IPS-20b (cell line): ENCODE measurements at regions not wholly inside any gene's neighbourhood (a gene's known extent, or its start where the extent isn't known, plus 50 kb on each side); places are given as distances from the start of the nearest gene placed in this dataset.

ENCODE experiments used
- H3K27ac ChIP-seq: one replicate; pipeline ENCODE4 v1.5.1; 2013; ENCODE audit warnings: low read length
- H3K27me3 ChIP-seq: 2 replicates; pipeline ENCODE4 v1.6.1; 2013; ENCODE audit warnings: mild to moderate bottlenecking, low read length, inconsistent platforms; ENCODE audit not compliant: insufficient read depth
- H3K36me3 ChIP-seq: 2 replicates; pipeline ENCODE4 v1.6.1; 2013; ENCODE audit warnings: low read depth, mild to moderate bottlenecking, inconsistent platforms, low read length, moderate library complexity; ENCODE audit not compliant: insufficient read depth
- H3K4me1 ChIP-seq: 2 replicates; pipeline ENCODE4 v1.6.1; 2013; ENCODE audit warnings: mild to moderate bottlenecking, control low read depth, inconsistent platforms, low read length, moderate library complexity; ENCODE audit not compliant: insufficient read depth
- H3K4me3 ChIP-seq: 2 replicates; pipeline ENCODE4 v1.5.1; 2013; ENCODE audit warnings: mild to moderate bottlenecking, low read length, inconsistent platforms
- H3K9ac ChIP-seq: 2 replicates; pipeline ENCODE4 v1.6.1; 2013; ENCODE audit warnings: low read depth, mild to moderate bottlenecking, inconsistent platforms, low read length, moderate library complexity
- H3K9me3 ChIP-seq: 2 replicates; pipeline ENCODE4 v1.6.1; 2013; ENCODE audit warnings: mild to moderate bottlenecking, low read depth, low read length, inconsistent platforms; ENCODE audit not compliant: insufficient read depth

DNA sequence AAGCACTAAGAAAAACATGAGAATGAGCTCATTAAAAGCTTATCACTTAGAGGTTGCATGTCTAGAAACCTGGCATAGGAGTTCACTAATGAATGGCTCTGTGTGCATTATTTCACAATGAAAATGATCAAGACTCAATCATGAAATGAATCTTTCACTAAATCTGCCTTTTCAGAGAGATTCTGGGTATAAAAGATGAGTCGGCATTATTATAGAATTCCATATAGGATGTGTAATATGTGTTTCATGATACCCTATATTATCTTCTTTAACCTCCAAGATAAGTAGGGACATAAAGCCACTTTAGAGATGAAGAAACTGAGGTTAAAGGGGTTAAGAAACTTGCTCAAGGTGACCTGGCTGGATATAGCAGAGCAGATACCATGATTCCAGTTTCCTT is 368.1 kb downstream of the DUSP10 start:
- H3K9me3 ChIP-seq, result no peaks in the 10 kb centered on the region
- H3K27ac ChIP-seq, result no peak overlapping the region

GRCh38 chr1:221376286-221376685 is 365.6 kb downstream of the DUSP10 start:
- Histone ChIP-seq H3K4me1 (no peaks in the 10 kb centered on the region), H3K27ac (no peak overlapping the region), H3K27me3 (no peaks in the 10 kb centered on the region), H3K4me3 (no peak overlapping the region), H3K9me3 (no peaks in the 10 kb centered on the region), H3K9ac (no peak overlapping the region), H3K36me3 (no peaks in the 10 kb centered on the region)

More for the DNA sequence above, 368.1 kb downstream of the DUSP10 start:
- H3K36me3 ChIP-seq, result no peaks in the 10 kb centered on the region
- no peaks in the 10 kb centered on the region for H3K4me1 ChIP-seq
- H3K4me3 ChIP-seq, result no peak overlapping the region
- H3K9ac ChIP-seq, result no peak overlapping the region
- no peaks in the 10 kb centered on the region for H3K27me3 ChIP-seq

DNA sequence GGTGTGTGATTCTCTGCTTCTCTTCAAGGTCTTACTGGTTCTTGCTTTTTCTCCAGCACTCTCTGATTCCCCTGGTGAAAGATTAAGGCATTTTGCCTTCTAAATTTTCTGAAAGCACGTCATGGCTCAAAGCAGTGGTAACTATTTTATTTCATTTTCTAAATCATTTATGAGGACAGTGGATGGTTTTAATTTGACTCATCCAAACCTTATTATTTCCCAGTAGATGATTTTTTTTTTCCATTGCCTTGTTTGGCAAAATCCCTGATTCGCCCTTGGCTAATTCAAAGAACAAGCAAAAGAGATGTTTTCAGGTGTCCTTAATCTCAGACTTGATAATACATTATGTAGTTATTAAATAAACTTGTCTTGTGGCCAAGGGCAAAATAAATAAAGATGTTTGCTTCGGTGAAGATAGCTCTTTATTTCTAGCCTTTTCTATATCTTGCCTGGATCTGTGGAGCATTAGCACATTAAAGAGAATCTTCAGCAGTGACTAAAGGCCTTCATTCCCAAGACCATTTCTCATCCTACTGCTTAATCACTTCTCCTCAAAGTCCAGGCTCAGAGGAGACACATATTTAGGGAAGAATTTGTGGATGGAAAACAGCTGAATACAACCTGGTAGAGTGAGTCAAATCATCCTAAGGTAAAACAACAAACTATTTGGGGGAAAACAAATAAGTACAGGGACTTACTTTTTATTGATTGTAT is 359.8 kb downstream of the DUSP10 start:
- Histone ChIP-seq H3K4me1 (no peaks in the 10 kb centered on the region), H3K27ac (no peak overlapping the region), H3K9ac (no peak overlapping the region), H3K9me3 (no peaks in the 10 kb centered on the region), H3K36me3 (no peaks in the 10 kb centered on the region), H3K4me3 (no peak overlapping the region), H3K27me3 (no peaks in the 10 kb centered on the region)

DNA sequence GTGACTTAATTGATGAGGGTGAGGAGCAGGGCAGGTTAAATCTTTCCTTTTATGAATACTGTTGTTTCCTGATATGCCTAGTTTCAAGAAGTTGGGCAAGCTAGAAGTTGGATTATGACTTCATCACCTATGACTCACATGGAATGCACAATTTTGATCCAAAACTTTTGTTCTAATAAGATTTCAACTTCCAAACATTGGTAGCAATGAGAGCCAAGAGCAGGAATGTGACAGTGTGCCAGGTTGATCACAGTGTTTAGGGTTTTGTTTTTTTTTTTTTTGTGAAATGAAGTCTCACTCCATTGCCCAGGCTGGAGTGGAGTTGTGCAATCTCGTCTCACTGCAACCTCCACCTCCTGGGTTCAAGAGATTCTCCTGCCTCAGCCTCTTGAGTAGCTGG is 349.4 kb downstream of the DUSP10 start:
- H3K9ac ChIP-seq, result no peak overlapping the region
- no peak overlapping the region for H3K27ac ChIP-seq

GRCh38 chr1:221394011-221394544 is 347.8 kb downstream of the DUSP10 start:
- no peaks in the 10 kb centered on the region for H3K36me3 ChIP-seq
- H3K27me3 ChIP-seq, result no peaks in the 10 kb centered on the region
- no peaks in the 10 kb centered on the region for H3K4me1 ChIP-seq
- no peak overlapping the region for H3K27ac ChIP-seq
- H3K9ac ChIP-seq, result no peak overlapping the region
- H3K4me3 ChIP-seq, result no peak overlapping the region
- peaks cover 6% of the 10 kb centered on the region; the same call in 1 of the 2 replicates for H3K9me3 ChIP-seq

More for the DNA sequence above, 349.4 kb downstream of the DUSP10 start:
- Histone ChIP-seq H3K36me3 (no peaks in the 10 kb centered on the region), H3K27me3 (no peaks in the 10 kb centered on the region), H3K9me3 (peaks cover 9% of the 10 kb centered on the region), H3K4me3 (no peak overlapping the region), H3K4me1 (no peaks in the 10 kb centered on the region)

- no peak overlapping the region for H3K4me3 ChIP-seq
- H3K27me3 ChIP-seq, result no peaks in the 10 kb centered on the region
- no peaks in the 10 kb centered on the region for H3K9me3 ChIP-seq
- no peak overlapping the region for H3K27ac ChIP-seq
- H3K4me1 ChIP-seq, result no peaks in the 10 kb centered on the region
- H3K36me3 ChIP-seq, result no peaks in the 10 kb centered on the region
- no peak overlapping the region for H3K9ac ChIP-seq
These were observed 345.4 kb downstream of the DUSP10 start for GRCh38 chr1:221396526-221396925.

DNA sequence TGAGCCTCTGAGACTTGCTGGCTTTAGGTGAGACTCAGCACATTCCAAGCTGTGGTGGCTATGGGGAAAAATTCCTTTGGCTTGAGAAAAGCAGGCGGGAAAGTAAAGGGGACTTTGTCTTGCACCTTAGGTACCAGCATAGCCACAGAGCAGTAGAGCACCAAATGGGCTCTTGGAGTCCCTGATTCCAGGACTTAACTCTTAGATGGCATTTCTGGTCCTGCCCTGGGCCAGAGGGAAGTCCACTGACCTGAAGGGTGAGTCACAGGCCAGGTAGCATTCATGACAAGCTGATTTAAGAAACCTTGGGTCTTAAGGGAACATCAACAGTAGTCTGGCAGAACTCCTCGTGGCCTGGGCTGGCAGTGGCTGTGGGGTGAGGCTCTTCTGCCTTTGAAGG is 344.7 kb downstream of the DUSP10 start:
- no peaks in the 10 kb centered on the region for H3K4me1 ChIP-seq
- no peak overlapping the region for H3K27ac ChIP-seq
- H3K9me3 ChIP-seq, result no peaks in the 10 kb centered on the region
- H3K4me3 ChIP-seq, result no peak overlapping the region
- H3K9ac ChIP-seq, result no peak overlapping the region
- no peaks in the 10 kb centered on the region for H3K27me3 ChIP-seq
- H3K36me3 ChIP-seq, result no peaks in the 10 kb centered on the region

GRCh38 chr1:221397606-221398005 is 344.3 kb downstream of the DUSP10 start:
- Histone ChIP-seq H3K4me3 (no peak overlapping the region), H3K27me3 (no peaks in the 10 kb centered on the region), H3K4me1 (no peaks in the 10 kb centered on the region), H3K9me3 (no peaks in the 10 kb centered on the region), H3K27ac (no peak overlapping the region), H3K9ac (no peak overlapping the region), H3K36me3 (no peaks in the 10 kb centered on the region)

DNA sequence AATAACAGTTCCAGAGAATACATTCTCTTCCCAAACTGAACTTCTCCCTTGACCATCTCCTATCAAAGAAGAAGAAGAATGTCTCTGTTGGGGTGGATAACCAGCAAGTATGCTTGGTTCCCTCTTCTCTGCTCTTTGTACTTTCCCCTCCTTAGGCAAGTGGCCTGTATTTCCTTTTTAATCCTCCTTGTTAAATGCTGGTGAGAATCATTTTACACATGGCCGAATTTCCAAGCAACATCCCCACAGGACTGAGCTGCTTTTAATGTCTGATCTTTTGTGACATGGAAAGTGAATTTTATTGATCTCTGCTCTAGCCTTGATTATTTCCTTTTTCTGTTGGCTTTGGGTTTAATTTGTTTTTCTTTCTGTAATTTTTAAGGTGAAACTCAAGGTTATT is 336.7 kb downstream of the DUSP10 start:
- H3K4me3 ChIP-seq, result no peak overlapping the region
- H3K36me3 ChIP-seq, result no peaks in the 10 kb centered on the region
- peaks cover 5% of the 10 kb centered on the region; the same call in 1 of the 2 replicates for H3K4me1 ChIP-seq
- H3K9me3 ChIP-seq, result no peaks in the 10 kb centered on the region
- H3K27ac ChIP-seq, result no peak overlapping the region
- H3K9ac ChIP-seq, result no peak overlapping the region
- no peaks in the 10 kb centered on the region for H3K27me3 ChIP-seq

- Histone ChIP-seq H3K9ac (no peak overlapping the region), H3K36me3 (no peaks in the 10 kb centered on the region), H3K9me3 (no peaks in the 10 kb centered on the region), H3K4me1 (peaks cover 5% of the 10 kb centered on the region; the same call in 1 of the 2 replicates), H3K27ac (no peak overlapping the region), H3K27me3 (no peaks in the 10 kb centered on the region), H3K4me3 (no peak overlapping the region)
These were observed 333.6 kb downstream of the DUSP10 start for GRCh38 chr1:221408117-221408803.

DNA sequence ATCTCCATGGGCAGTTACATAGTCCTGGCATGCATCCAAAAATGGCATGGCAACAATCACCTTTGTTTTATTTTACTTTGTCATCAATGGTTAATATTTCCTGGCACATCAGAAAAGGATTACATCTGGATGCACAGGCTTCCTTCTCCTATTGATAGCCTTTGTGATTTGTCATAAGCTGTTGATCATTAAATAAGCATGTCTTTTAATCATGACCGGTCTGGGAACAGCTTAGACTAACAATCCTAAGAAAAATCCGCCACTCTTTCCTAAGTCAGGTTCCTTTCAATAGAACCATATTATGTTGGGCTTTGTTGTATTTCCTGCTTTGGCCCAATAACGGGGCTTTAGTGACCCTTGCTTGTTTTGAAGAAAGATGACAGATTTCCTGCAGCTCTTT is 330.6 kb downstream of the DUSP10 start:
- H3K27ac ChIP-seq, result no peak overlapping the region
- H3K4me1 ChIP-seq, result peaks cover 5% of the 10 kb centered on the region; the same call in 1 of the 2 replicates
- H3K9ac ChIP-seq, result no peak overlapping the region
- no peak overlapping the region for H3K4me3 ChIP-seq
- H3K36me3 ChIP-seq, result no peaks in the 10 kb centered on the region
- H3K27me3 ChIP-seq, result no peaks in the 10 kb centered on the region
- no peaks in the 10 kb centered on the region for H3K9me3 ChIP-seq
